ENCODE measurements at regions not wholly inside any gene's neighbourhood (a gene's known extent, or its start where the extent isn't known, plus 50 kb on each side); places are given as distances from the start of the nearest gene placed in this dataset.

GRCh38 chr1:221241157-221241556 is 361.9 kb downstream of the HLX start:
- WGBS, 2 experiments (ENCODE audit: insufficient coverage in 1 of 2, insufficient read length in 1 of 2): 95 to 100% methylated on average over 1 of the region's 1 CpG
- no peak for DNase-seq
- no peaks in the 10 kb centered on the region for H3K4me1 ChIP-seq (ENCODE audit: control insufficient read depth, insufficient read depth, low read length)
- Mint-ChIP-seq H3K4me1 (no peaks in the 10 kb centered on the region), H3K9me3 (no peaks in the 10 kb centered on the region), H3K27me3 (ENCODE audit: insufficient read depth) (no peaks in the 10 kb centered on the region), H3K36me3 (ENCODE audit: low read depth) (no peaks in the 10 kb centered on the region), H3K4me3 (no peak overlapping the region), H3K27ac (no peak overlapping the region)
- H3K4me3 ChIP-seq (ENCODE audit: low read length): no peak overlapping the region
- no peak overlapping the region for H3K9ac ChIP-seq (ENCODE audit: extremely low read depth, low read length, poor library complexity, severe bottlenecking)
- no peaks in the 10 kb centered on the region for H3K9me3 ChIP-seq (ENCODE audit: control insufficient read depth, low read length)
- no peak for TF ChIP-seq CTCF (conservative IDR thresholded peaks at IDR 0.05)
- H3K27me3 ChIP-seq (ENCODE audit: control insufficient read depth, insufficient read depth, low read length, poor library complexity, severe bottlenecking): no peaks in the 10 kb centered on the region
- H3K27ac ChIP-seq (ENCODE audit: low read depth, low read length): no peak overlapping the region
- no peaks in the 10 kb centered on the region for H3K36me3 ChIP-seq (ENCODE audit: control insufficient read depth, insufficient read depth, low read length)

- Histone ChIP-seq H3K4me3 (ENCODE audit: low read length) (no peak overlapping the region), H3K9ac (ENCODE audit: extremely low read depth, low read length, poor library complexity, severe bottlenecking) (no peak overlapping the region), H3K4me1 (ENCODE audit: control insufficient read depth, insufficient read depth, low read length) (no peaks in the 10 kb centered on the region), H3K36me3 (ENCODE audit: control insufficient read depth, insufficient read depth, low read length) (no peaks in the 10 kb centered on the region), H3K27ac (ENCODE audit: low read depth, low read length) (no peak overlapping the region), H3K27me3 (ENCODE audit: control insufficient read depth, insufficient read depth, low read length, poor library complexity, severe bottlenecking) (no peaks in the 10 kb centered on the region), H3K9me3 (ENCODE audit: control insufficient read depth, low read length) (no peaks in the 10 kb centered on the region)
- Mint-ChIP-seq H3K36me3 (ENCODE audit: low read depth) (no peaks in the 10 kb centered on the region), H3K27ac (no peak overlapping the region), H3K4me3 (no peak overlapping the region), H3K27me3 (ENCODE audit: insufficient read depth) (no peaks in the 10 kb centered on the region), H3K9me3 (no peaks in the 10 kb centered on the region), H3K4me1 (no peaks in the 10 kb centered on the region)
- no peak for TF ChIP-seq CTCF (conservative IDR thresholded peaks at IDR 0.05)
- no peak for DNase-seq
- WGBS, 2 experiments (ENCODE audit: insufficient coverage in 1 of 2, insufficient read length in 1 of 2): 89% methylated on average over 2 of the region's 2 CpGs; no CpG with 5 or more reads in 1 of the 2 experiments
Measured at GRCh38 chr1:221241592-221241991, 362.3 kb downstream of the HLX start.

- no peak overlapping the region for H3K4me3 Mint-ChIP-seq
- H3K9me3 Mint-ChIP-seq: no peaks in the 10 kb centered on the region
- no peak overlapping the region for H3K27ac Mint-ChIP-seq
- Histone ChIP-seq H3K27me3 (ENCODE audit: control insufficient read depth, insufficient read depth, low read length, poor library complexity, severe bottlenecking) (no peaks in the 10 kb centered on the region), H3K36me3 (ENCODE audit: control insufficient read depth, insufficient read depth, low read length) (no peaks in the 10 kb centered on the region), H3K4me1 (ENCODE audit: control insufficient read depth, insufficient read depth, low read length) (no peaks in the 10 kb centered on the region), H3K27ac (ENCODE audit: low read depth, low read length) (no peak overlapping the region), H3K9me3 (ENCODE audit: control insufficient read depth, low read length) (no peaks in the 10 kb centered on the region), H3K9ac (ENCODE audit: extremely low read depth, low read length, poor library complexity, severe bottlenecking) (no peak overlapping the region), H3K4me3 (ENCODE audit: low read length) (no peak overlapping the region)
- no peaks in the 10 kb centered on the region for H3K4me1 Mint-ChIP-seq
- no peak for TF ChIP-seq CTCF (conservative IDR thresholded peaks at IDR 0.05)
- no peaks in the 10 kb centered on the region for H3K36me3 Mint-ChIP-seq (ENCODE audit: low read depth)
- WGBS, 2 experiments (ENCODE audit: insufficient coverage in 1 of 2, insufficient read length in 1 of 2): 95 to 100% methylated on average over 1 to 2 of the region's 2 CpGs
- no peaks in the 10 kb centered on the region for H3K27me3 Mint-ChIP-seq (ENCODE audit: insufficient read depth)
- no peak for DNase-seq
Measured at GRCh38 chr1:221246067-221246466, 366.8 kb downstream of the HLX start.
